ENCODE measurements at regions not wholly inside any gene's neighbourhood (a gene's known extent, or its start where the extent isn't known, plus 50 kb on each side); places are given as distances from the start of the nearest gene placed in this dataset.

GRCh38 chr22:48619721-48620120 lies 1208.0 kb downstream of the BRD1 start:
- H3K27me3 Mint-ChIP-seq, result no peaks in the 10 kb centered on the region
- no peaks in the 10 kb centered on the region for H3K79me2 ChIP-seq (ENCODE audit: control insufficient read depth, insufficient read depth, low read length)
- no peak overlapping the region for H3K4me3 ChIP-seq (ENCODE audit: control extremely low read depth in 1 of 5, extremely low read depth in 1 of 5, insufficient read depth in 1 of 5, low read depth in 2 of 5, low read length in 4 of 5)
- 81% methylated on average over 19 of the region's 20 CpGs for WGBS (ENCODE audit: insufficient coverage)
- H3K9me3 Mint-ChIP-seq (ENCODE audit: insufficient read depth), result no peaks in the 10 kb centered on the region
- H3K4me1 ChIP-seq (ENCODE audit: control insufficient read depth in 2 of 2, insufficient read depth in 2 of 2, low read length in 2 of 2), result no peaks in the 10 kb centered on the region
- no peak overlapping the region for H2AFZ ChIP-seq (ENCODE audit: insufficient read depth, low read depth, low read length, poor library complexity, severe bottlenecking)
- no peak overlapping the region for H3K9ac ChIP-seq (ENCODE audit: low read length)
- ATAC-seq (ENCODE audit: low read depth) (no peak), DNase-seq (no peak)
- H3K4me3 Mint-ChIP-seq, result no peak overlapping the region
- no peak overlapping the region for H3K4me2 ChIP-seq (replicated peaks; ENCODE audit: low read depth, low read length, poor library complexity, severe bottlenecking)
- H3K9me3 ChIP-seq (ENCODE audit: control extremely low read depth in 1 of 3, control insufficient read depth in 2 of 3, insufficient read depth in 1 of 3, low read length in 2 of 3), result peaks cover 0 to 23% (median 0%) of the 10 kb centered on the region in 3 donors
- H3K36me3 ChIP-seq (replicated peaks in 1 of 2; ENCODE audit: control extremely low read depth in 1 of 2, control insufficient read depth in 1 of 2, extremely low read depth in 1 of 2, insufficient read depth in 2 of 2, low read length in 1 of 2), result no peaks in the 10 kb centered on the region
- no peak overlapping the region for H3K27ac Mint-ChIP-seq
- no peaks in the 10 kb centered on the region for H3K27me3 ChIP-seq (replicated peaks in 1 of 4; ENCODE audit: control extremely low read depth in 1 of 4, control insufficient read depth in 3 of 4, insufficient read depth in 4 of 4, low read length in 3 of 4)
- H4K20me1 ChIP-seq (ENCODE audit: control insufficient read depth, insufficient read depth, low read length, poor library complexity, severe bottlenecking), result no peaks in the 10 kb centered on the region
- intact Hi-C loops (cut with micrococcal nuclease), result no loop called here
- POLR2A ChIA-PET, result no interaction called here
- H3K27ac ChIP-seq (ENCODE audit: low read length in 2 of 2), result no peak overlapping the region
- TF ChIP-seq EZH2 (IDR thresholded peaks at IDR 0.05; ENCODE audit: borderline replicate concordance, insufficient read depth, low read depth, low read length, poor library complexity, severe bottlenecking), result no peak
- no peaks in the 10 kb centered on the region for H3K4me1 Mint-ChIP-seq
- CTCF ChIA-PET, result no interaction called here

GRCh38 chr22:48618326-48618725 lies 1209.3 kb downstream of the BRD1 start:
- Mint-ChIP-seq H3K9me3 (ENCODE audit: insufficient read depth) (no peaks in the 10 kb centered on the region), H3K27ac (no peak overlapping the region), H3K4me3 (no peak overlapping the region), H3K27me3 (no peaks in the 10 kb centered on the region), H3K4me1 (no peaks in the 10 kb centered on the region)
- CTCF ChIA-PET, result no interaction called here
- Histone ChIP-seq H3K9ac (ENCODE audit: low read length) (no peak overlapping the region), H3K27ac (ENCODE audit: low read length in 2 of 2) (no peak overlapping the region), H3K79me2 (ENCODE audit: control insufficient read depth, insufficient read depth, low read length) (no peaks in the 10 kb centered on the region), H3K4me3 (ENCODE audit: control extremely low read depth in 1 of 5, extremely low read depth in 1 of 5, insufficient read depth in 1 of 5, low read depth in 2 of 5, low read length in 4 of 5) (no peak overlapping the region), H4K20me1 (ENCODE audit: control insufficient read depth, insufficient read depth, low read length, poor library complexity, severe bottlenecking) (no peaks in the 10 kb centered on the region), H3K4me2 (replicated peaks; ENCODE audit: low read depth, low read length, poor library complexity, severe bottlenecking) (no peak overlapping the region), H3K4me1 (ENCODE audit: control insufficient read depth in 2 of 2, insufficient read depth in 2 of 2, low read length in 2 of 2) (no peaks in the 10 kb centered on the region), H3K27me3 (replicated peaks in 1 of 4; ENCODE audit: control extremely low read depth in 1 of 4, control insufficient read depth in 3 of 4, insufficient read depth in 4 of 4, low read length in 3 of 4) (no peaks in the 10 kb centered on the region), H3K9me3 (ENCODE audit: control extremely low read depth in 1 of 3, control insufficient read depth in 2 of 3, insufficient read depth in 1 of 3, low read length in 2 of 3) (peaks cover 0 to 22% (median 0%) of the 10 kb centered on the region in 3 donors), H3K36me3 (replicated peaks in 1 of 2; ENCODE audit: control extremely low read depth in 1 of 2, control insufficient read depth in 1 of 2, extremely low read depth in 1 of 2, insufficient read depth in 2 of 2, low read length in 1 of 2) (no peaks in the 10 kb centered on the region), H2AFZ (ENCODE audit: insufficient read depth, low read depth, low read length, poor library complexity, severe bottlenecking) (no peak overlapping the region)
- POLR2A ChIA-PET, result no interaction called here
- TF ChIP-seq EZH2 (IDR thresholded peaks at IDR 0.05; ENCODE audit: borderline replicate concordance, insufficient read depth, low read depth, low read length, poor library complexity, severe bottlenecking), result no peak
- TF ChIP-seq CTCF (IDR thresholded peaks at IDR 0.05), result no peak
- intact Hi-C loops (cut with micrococcal nuclease), result no loop called here
- 95% methylated on average over 18 of the region's 18 CpGs for WGBS (ENCODE audit: insufficient coverage)
- DNase-seq, result no peak
- ATAC-seq (ENCODE audit: low read depth), result no peak
